SK-N-MC (cell line): ENCODE measurements at regions not wholly inside any gene's neighbourhood (a gene's known extent, or its start where the extent isn't known, plus 50 kb on each side); places are given as distances from the start of the nearest gene placed in this dataset.

Source experiments
- DNase-seq: peaks from one replicate; pipeline ENCODE4 v3.0.0-alpha.2; 2011; ENCODE audit warnings: low read depth, low spot score
- H3K27ac ChIP-seq: fragments of 200-600 bp; sonication (generic); 2 replicates; pipeline ENCODE4 v1.5.1; 2016; ENCODE audit warnings: mixed run types
- H3K36me3 ChIP-seq: fragments of 200-600 bp; sonication (generic); 2 replicates; pipeline ENCODE4 v1.6.1; 2017; ENCODE audit warnings: antibody characterized with exemption, low read length, mixed read lengths; ENCODE audit not compliant: insufficient read depth
- H3K4me3 ChIP-seq: fragments of 200-600 bp; sonication (generic); 2 replicates; pipeline ENCODE4 v1.5.1; 2016
- H3K9ac ChIP-seq: fragments of 200-600 bp; sonication (generic); 2 replicates; pipeline ENCODE4 v1.8.0; 2017; ENCODE audit warnings: mixed run types, mixed read lengths; ENCODE audit not compliant: insufficient read length
- H3K9me3 ChIP-seq: fragments of 200-600 bp; sonication (generic); 2 replicates; pipeline ENCODE4 v1.6.1; 2017; ENCODE audit warnings: low read depth, mild to moderate bottlenecking, antibody characterized with exemption, low read length, moderate library complexity, mixed read lengths
- EZH2 ChIP-seq: fragments of 200-600 bp; sonication (generic); IDR thresholded peaks from one replicate; pipeline ENCODE4 v1.6.1; 2017; ENCODE audit warnings: antibody characterized with exemption
- FOXP2 ChIP-seq: optimal IDR thresholded peaks from 2 replicates; pipeline ENCODE3; 2011; ENCODE audit warnings: mild to moderate bottlenecking, moderate library complexity; ENCODE audit not compliant: insufficient read depth; ENCODE audit errors: extremely low read length, control extremely low read depth
- POLR2AphosphoS5 ChIP-seq: IDR thresholded peaks from 2 replicates; pipeline ENCODE4 v1.6.1; 2012; ENCODE audit warnings: mild to moderate bottlenecking, low read depth, low read length, borderline replicate concordance

- H3K27ac ChIP-seq, result no peak overlapping the region
- H3K9ac ChIP-seq, result no peak overlapping the region
- no peak for TF ChIP-seq FOXP2
- no peak for TF ChIP-seq POLR2AphosphoS5
- TF ChIP-seq EZH2, result no peak
- DNase-seq, result no peak
- no peaks in the 10 kb centered on the region for H3K36me3 ChIP-seq
- H3K9me3 ChIP-seq, result no peaks in the 10 kb centered on the region
- no peak overlapping the region for H3K4me3 ChIP-seq
Measured at GRCh38 chr18:78787751-78788150, 191.9 kb upstream of the SALL3 start.

GRCh38 chr18:78788161-78788560 lies 191.5 kb upstream of the SALL3 start:
- Histone ChIP-seq H3K9ac (no peak overlapping the region), H3K36me3 (no peaks in the 10 kb centered on the region), H3K4me3 (no peak overlapping the region), H3K27ac (no peak overlapping the region), H3K9me3 (no peaks in the 10 kb centered on the region)
- no peak for DNase-seq
- TF ChIP-seq POLR2AphosphoS5, result no peak
- no peak for TF ChIP-seq FOXP2
- TF ChIP-seq EZH2, result no peak

GRCh38 chr18:78789850-78790249 lies 189.8 kb upstream of the SALL3 start:
- H3K4me3 ChIP-seq, result no peak overlapping the region
- no peak for DNase-seq
- no peaks in the 10 kb centered on the region for H3K9me3 ChIP-seq
- H3K36me3 ChIP-seq, result no peaks in the 10 kb centered on the region
- no peak overlapping the region for H3K9ac ChIP-seq
- TF ChIP-seq POLR2AphosphoS5 (no peak), EZH2 (no peak), FOXP2 (no peak)
- no peak overlapping the region for H3K27ac ChIP-seq

- H3K4me3 ChIP-seq, result no peak overlapping the region
- no peak for DNase-seq
- no peaks in the 10 kb centered on the region for H3K9me3 ChIP-seq
- H3K9ac ChIP-seq, result no peak overlapping the region
- H3K36me3 ChIP-seq, result no peaks in the 10 kb centered on the region
- TF ChIP-seq EZH2, result no peak
- TF ChIP-seq POLR2AphosphoS5, result no peak
- no peak for TF ChIP-seq FOXP2
- H3K27ac ChIP-seq, result no peak overlapping the region
Measured at GRCh38 chr18:78790511-78790910, 189.1 kb upstream of the SALL3 start.

- DNase-seq, result no peak
- no peaks in the 10 kb centered on the region for H3K36me3 ChIP-seq
- no peak overlapping the region for H3K27ac ChIP-seq
- H3K9ac ChIP-seq, result no peak overlapping the region
- no peaks in the 10 kb centered on the region for H3K9me3 ChIP-seq
- TF ChIP-seq POLR2AphosphoS5 (no peak), FOXP2 (no peak), EZH2 (no peak)
- no peak overlapping the region for H3K4me3 ChIP-seq
Measured at GRCh38 chr18:78790960-78791359, 188.7 kb upstream of the SALL3 start.

GRCh38 chr18:78792094-78792493 lies 187.5 kb upstream of the SALL3 start:
- Histone ChIP-seq H3K4me3 (no peak overlapping the region), H3K27ac (no peak overlapping the region), H3K9ac (no peak overlapping the region), H3K36me3 (no peaks in the 10 kb centered on the region), H3K9me3 (no peaks in the 10 kb centered on the region)
- TF ChIP-seq POLR2AphosphoS5, result no peak
- no peak for TF ChIP-seq FOXP2
- TF ChIP-seq EZH2, result no peak
- DNase-seq, result no peak

GRCh38 chr18:78792736-78793135 lies 186.9 kb upstream of the SALL3 start:
- no peak overlapping the region for H3K27ac ChIP-seq
- no peaks in the 10 kb centered on the region for H3K9me3 ChIP-seq
- no peaks in the 10 kb centered on the region for H3K36me3 ChIP-seq
- TF ChIP-seq FOXP2, result no peak
- no peak for TF ChIP-seq EZH2
- H3K4me3 ChIP-seq, result no peak overlapping the region
- no peak for DNase-seq
- H3K9ac ChIP-seq, result no peak overlapping the region

- Histone ChIP-seq H3K27ac (no peak overlapping the region), H3K36me3 (no peaks in the 10 kb centered on the region), H3K9me3 (no peaks in the 10 kb centered on the region), H3K4me3 (no peak overlapping the region), H3K9ac (no peak overlapping the region)
- TF ChIP-seq POLR2AphosphoS5, result no peak
- TF ChIP-seq EZH2, result no peak
- TF ChIP-seq FOXP2, result no peak
- no peak for DNase-seq
Measured at GRCh38 chr18:78793313-78794070, 186.1 kb upstream of the SALL3 start.

- Histone ChIP-seq H3K36me3 (no peaks in the 10 kb centered on the region), H3K4me3 (no peak overlapping the region), H3K9ac (no peak overlapping the region), H3K27ac (no peak overlapping the region), H3K9me3 (no peaks in the 10 kb centered on the region)
- DNase-seq, result no peak
- TF ChIP-seq EZH2 (no peak), FOXP2 (no peak), POLR2AphosphoS5 (no peak)
Measured at GRCh38 chr18:78794071-78794430, 185.6 kb upstream of the SALL3 start.
